HG03103 (cell line): ENCODE measurements at regions not wholly inside any gene's neighbourhood (a gene's known extent, or its start where the extent isn't known, plus 50 kb on each side); places are given as distances from the start of the nearest gene placed in this dataset.
A peak's percentile ranks its signal among the peaks of the same experiment; 100 is the strongest.

ENCODE experiments used
- ATAC-seq: cut with Tn5 transposase; IDR thresholded peaks from one replicate; pipeline ENCODE4 v1.9.1; 2021; ENCODE audit warnings: low read depth; ENCODE audit not compliant: unreplicated experiment

DNA sequence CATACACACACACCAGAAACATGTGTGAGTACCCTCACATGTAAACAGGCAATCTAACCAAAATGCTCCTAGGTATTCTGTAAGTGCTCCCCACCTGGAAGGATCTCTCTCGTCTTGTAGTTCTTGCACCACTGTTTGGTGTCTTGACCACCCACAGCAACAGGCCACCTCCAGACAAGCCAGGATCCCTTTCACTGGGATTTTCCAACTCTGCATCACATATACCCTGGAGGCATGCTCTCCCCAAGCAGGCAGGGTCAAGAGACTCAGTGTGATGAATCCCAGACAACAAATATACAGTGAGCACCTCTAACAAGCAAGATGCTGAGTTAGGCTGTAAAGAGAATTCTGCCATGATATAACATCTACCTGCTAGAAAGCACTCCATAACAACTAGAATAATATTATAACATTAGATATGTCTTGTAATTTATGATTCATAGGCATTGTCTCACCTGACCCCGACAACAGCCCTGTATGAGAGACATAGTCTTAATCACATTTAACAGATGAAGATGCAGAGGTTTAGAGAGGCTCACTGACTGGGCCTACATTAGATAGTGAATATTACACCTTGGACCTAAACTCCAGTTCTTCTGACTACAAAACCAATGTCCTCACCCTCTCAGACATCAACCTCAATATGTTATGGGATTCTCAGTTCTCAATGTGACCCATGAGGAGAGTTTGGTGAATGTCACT is 76.5 kb upstream of the BCL6 start:
- ATAC-seq = no peak

DNA sequence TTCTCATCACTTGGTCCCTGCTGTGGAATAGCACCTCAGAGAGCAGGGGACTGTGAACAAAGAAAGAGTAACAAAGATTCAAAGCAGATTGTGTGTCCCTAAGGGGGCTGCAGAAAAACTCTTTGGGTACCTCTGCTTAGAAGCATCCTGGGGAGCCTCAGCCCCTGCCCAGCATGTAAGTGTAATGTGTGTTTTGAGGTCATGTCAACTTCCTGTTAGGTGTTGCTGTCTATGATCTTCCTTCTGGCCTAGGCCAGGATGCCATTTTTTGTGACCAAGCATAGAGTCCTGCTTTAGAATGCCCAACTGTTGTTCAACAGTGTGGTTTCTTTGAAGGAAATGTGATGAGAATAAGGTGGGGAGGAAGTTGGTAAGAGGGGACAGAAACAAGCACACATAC is 77.1 kb upstream of the BCL6 start:
- ATAC-seq = no peak

DNA sequence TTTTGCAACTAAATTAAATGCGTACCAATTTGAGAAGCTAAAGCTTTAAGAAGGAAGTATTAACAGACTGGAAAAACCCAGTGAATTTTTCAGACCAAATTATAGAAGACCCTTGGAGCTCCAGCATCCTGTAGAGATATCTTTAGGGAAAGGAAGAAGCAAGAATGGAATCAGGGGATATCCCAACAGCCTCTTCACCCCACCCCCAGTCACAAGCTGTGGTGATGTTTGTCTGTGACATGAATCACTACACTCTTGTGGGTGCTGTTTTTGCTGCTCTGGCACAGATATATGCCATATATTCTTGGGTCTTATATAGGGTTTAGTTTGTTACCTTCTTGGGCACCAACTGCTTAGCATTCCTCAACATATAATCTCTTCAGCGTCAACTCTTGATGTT is 78.5 kb upstream of the BCL6 start:
- ATAC-seq = no peak

DNA sequence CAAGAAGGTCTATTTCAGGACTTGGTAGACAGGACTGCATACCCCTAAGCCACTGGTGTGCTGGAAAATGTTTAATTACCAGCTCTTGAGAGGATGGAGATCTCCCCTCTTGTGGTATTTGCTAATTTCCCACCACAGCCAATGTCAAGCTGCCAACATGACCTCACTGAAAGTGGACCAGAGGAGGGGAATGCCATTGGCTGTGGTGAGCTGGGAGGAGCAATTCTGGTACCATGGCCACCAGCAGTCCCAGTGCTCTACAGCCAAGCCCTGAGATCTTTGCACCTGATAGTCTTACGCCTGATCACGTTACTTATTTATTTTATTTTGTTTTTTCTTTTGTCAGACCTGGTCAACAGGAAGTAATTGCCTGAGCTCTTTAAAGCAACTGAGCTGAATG is 82.5 kb upstream of the BCL6 start:
- ATAC-seq = no peak

DNA sequence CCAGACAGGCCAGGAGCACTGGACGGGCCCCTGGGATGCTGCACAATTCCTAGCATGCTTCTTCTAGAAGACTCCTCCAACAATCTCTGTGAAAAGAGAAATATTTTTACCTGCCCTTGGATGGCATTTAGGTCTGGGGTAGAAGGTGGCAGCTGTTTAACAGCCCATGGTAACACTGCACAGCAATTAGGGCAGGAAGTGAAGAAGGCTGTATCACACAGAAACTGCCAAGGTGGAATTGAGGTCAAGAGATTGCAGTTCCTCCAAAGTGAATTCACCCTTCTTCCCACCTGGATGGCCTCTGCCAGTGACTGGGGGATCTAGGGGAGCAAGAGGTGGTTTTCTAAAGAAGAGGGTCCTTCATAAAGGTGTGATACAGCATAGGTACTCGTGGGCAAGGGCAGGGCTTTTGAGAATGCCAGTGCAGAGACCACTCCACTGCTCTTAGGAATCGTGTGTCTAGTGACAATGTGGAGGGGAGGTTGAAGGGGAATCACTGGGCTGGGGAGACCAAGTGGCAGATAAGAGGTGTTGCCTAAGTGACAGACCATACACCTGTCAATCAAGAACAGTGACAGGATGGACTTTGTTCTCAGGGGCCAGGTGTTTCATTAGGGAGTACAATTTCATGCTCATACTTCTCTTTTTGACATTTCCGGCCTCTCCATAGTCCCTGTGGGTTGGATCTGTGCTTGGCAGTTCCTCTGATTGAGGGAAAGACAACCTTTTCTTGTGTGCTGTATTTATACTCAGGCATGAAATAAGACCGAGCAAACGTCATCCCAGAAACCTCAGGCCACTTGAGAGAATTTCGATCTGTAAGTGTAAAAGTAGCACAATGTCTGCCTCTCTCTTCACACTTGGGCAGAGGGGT is 83.5 kb upstream of the BCL6 start:
- peak; percentile 89 for ATAC-seq

DNA sequence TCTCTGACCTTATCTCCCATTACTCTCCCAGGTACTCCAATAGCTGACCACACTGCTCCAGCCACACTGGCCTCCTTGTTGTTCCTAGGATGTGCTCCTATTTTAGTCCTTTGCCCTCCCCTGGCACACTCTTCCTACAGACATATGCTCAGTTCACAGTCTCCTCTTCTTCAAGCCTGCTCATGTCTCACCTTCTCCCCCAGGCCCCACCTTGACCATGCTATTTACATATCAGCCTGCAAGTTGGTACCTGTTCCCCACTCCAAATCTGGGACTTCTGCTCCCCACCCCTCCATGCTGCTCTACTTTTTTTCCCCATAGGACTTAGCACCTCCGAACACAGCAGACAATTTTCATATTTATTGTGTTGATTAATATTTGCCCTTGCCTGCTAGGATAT is 84.9 kb upstream of the BCL6 start:
- no peak for ATAC-seq

DNA sequence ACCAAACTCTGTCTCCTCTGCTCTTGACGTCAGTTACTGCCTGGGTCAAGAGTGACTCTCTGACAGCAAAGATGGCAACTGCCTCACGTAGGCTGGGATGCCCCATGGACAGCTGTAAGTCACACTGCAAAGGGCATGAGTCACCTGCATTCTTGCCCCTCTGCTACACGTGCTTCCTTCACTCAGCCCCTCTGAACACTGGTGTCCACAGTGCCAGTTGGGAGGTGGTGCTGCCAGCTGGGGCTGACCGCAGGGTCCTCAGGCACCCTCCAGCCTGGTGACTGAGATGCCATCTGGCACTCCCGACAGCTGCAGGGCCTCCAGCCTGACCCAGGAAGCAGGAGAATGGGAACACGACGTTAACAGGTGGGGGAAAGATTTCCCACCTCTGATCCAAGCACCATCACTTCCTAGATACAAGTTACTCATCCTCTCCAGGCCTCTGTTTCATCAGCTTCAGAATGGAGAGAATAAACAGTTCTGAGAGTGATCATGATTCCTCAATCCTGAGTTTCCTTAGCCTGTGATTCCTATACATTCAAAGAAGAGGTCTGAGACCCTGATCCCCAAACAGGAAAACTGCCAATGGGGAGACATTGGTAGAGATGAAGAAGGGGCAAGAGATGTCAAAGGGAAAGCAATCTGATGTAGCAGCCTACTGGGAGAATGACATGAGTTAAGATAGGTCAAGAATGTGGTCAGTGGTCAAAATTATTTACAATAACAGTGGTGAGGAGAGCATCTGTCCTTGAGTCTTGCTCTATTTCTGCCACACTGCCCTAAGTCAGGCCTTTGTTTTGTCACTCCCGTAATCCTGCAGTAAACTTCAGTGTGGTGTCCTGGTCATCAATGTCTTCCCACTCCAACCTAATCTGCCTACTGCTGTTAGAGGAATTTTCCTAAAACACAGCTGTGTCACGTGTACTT is 86.1 kb upstream of the BCL6 start:
- no peak for ATAC-seq

DNA sequence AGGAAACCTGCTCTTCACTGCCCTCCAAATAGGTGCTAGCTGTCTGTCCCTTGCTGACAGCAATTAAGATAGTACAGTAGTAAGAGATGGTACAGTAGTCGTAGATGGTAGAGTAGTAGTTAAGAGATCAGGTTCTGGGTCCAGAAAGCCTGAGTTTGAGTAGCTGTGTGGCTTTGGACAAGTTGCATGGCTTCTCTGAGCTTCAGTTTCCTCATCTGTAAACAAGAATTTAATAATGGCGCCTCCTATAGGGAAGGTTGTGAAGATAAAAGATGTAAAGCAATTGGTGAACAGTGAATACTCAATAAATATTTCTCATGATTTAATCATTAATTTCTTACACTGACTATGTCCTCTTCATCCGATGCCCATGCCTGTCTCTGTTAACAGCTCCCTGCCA is 86.9 kb upstream of the BCL6 start:
- ATAC-seq = no peak

DNA sequence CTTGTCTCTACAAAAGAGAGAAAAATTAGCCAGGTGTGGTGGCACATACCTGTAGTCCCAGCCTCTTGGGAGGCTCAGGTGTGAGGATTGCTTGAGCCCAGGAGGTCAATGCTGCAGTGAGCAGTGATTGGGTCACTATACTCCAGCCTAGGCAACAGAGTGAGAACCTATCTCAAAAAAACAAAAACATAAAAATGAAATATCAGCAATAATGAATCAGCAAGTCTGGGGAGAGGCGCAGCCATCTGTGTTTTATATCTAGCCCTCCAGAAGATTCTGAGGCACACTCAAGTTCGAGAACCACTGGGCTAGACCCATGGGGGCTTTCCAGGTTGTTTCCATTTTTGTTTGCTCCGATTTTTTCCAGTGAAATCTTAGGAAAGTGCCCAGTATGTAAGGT is 88.1 kb upstream of the BCL6 start:
- ATAC-seq = no peak

DNA sequence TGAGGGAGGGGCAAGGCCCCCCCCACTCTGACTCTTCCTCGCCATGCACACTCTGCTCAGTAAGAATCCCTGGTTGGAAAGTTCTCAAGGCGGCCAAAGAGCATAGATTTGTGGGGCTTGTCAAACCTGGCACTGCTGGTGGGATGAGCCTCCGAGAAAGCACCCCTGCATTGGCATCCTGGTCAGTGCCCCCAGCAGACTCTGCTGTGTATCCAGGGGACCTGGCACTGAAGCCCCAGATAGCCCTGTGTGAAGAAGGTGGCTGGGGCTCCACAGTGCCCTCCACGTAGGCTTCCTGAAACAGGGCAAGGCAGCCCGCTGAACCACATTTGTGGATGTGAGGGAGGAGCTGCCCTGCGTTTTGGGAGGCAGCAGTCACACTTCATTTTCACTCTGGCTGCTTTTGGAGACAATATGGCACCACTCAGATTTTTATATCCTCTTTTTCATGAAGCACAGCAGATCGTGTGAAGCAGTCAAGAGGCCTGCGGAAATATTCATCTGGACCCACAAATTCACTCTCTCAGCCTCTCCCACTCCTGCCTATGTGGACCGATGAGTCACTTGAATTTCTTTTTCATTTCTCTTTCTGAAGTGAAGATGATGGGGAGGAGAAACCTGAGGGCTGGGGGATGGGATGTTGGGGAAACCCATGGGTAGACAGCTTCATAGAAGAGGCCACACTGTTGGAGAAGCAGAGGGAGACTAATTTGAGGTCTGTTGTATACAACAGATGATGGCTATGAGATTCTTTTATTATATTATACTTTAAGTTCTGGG is 88.7 kb upstream of the BCL6 start:
- ATAC-seq = no peak

DNA sequence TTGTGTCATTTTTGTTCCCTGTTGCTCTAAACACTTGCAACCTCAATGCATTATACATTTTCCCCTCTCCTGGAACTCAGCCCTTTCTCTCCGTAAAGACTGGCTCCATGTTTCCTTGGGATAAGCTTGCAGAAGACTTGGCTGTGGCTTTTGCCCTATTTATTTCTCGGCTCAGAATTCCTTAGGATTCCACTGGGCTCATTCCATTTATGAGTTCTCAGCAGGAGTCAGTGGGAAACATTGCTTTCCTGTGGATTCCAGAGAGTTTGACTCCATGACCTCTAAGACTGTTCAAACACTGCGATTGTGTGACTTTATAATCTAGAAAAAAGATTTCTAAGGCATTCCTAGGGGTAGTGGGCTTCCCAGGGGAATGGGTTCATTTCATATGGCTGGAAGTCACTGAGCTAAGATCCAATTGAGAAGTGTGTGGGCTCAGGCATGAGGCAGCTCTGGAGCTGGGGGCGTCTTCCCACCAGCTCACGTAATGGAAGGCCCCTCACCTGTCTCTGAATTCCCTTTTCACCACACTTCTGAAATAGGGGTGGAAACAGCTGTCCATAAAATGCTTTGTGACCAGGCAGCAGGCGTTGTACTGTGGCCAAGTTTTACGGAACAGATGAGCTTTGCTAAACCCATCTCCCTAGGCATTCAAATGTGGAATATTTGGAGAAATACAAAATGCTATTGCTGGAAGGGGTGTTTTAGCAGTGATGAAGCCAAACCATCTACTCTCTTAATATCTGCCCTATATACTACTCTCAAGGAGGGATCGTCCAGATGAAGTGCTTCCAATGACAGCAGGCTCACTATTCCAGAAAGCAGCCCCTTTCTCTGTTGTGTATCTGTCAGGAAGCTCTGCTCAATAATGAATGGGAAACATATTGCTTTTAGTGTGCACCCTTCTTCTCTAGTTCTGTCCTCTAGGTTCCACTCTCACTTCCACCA is 91.8 kb upstream of the BCL6 start:
- ATAC-seq = no peak

DNA sequence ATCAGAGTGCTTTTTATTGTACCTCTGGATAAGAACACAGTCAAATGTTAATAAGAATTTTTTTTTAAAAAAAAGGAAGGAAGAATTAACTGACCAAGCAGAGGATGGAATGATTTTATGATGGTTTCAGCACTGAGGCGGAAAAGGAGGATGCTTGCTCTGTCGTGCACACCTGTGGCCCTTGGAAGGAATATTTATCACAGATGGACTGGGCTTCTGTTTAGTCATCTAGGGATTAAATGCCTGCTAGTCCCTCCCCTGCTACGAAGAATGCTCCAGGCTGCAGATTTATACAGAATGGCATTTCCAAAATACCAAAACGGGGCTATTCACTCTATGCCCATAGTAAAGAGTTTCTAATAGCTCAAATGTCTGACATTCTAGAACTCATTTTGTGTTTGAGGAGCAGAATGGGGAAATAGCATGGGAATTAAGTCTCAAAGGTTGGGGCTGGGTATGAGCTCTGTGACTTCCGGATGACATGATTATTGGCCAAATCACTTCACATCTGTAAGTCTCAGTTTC is 92.8 kb upstream of the BCL6 start:
- no peak for ATAC-seq

DNA sequence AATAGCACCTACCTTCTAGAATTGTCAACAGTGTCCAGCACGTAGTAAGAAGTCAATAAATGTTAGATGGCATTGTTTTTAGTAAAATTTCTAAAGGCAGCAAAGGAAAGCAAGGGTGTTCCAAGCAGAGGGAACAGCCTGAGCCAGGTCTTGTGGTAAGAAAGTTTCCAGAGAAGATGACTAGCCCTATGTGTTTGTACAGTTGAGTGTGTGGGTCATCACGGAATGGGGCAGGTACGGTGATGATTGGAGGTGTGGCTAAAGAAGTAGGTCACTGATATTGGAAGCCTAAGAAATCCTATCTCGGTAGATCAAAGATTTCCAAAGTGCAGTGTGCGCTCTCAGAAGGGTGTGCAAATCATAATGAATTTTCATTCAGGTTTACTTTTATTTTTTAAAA is 94.2 kb upstream of the BCL6 start:
- ATAC-seq = no peak

DNA sequence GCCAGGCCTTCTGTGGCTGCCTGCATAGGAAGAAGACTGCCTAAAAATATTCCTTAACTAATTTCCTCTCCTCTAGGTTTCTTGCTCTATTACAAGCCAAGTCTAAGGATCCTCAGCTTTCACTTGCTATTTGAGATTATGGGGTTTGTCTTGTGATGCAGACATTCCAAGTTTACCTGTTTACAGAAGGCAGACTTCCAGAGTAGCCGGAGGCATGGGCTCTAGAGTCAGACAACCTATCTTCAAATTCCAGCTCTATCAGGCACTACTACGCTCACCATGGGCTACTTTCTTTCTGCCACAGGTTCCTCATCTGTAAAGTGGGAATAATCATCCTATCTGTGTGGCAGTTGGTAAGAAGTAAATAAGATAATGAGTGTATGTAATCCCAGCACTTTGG is 95.6 kb upstream of the BCL6 start:
- ATAC-seq = no peak

DNA sequence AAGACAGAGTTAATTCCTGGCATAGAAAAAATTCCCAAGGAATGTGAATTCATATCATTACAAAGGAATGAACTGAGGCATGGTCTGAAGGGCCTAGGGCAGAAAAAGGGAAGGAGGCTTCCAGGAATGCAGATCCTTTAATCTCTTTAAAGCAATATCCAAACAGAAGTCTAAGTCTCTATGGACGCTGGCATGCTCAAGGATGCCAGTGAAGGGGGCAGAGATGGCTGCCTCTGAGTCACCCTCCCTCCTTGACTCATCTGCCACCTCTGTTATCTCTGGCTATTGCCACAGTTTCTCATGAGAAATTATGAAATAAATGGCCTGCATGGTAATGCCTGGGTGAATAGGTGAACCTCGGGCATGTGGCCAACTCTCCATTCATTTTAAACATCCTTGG is 96.3 kb upstream of the BCL6 start:
- ATAC-seq = no peak

DNA sequence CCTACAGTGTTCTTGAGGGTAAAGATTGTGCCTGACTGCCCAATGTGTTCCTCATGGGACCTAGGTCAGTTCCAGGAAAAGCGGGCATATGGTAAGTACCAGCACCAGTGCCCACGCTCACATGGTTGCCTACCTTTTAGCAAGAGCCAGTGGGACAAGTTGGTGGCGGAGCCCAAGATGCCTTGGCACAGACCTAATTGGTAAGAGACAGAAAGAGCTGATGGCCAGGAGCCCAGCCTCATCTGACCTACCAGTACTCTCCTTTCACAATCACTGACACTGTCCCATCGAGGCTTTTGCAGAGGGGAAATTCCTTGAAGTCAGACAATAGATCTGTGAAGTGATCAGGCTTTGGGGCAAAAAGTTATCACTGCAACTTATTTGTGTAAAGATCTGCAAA is 98.4 kb upstream of the BCL6 start:
- no peak for ATAC-seq

DNA sequence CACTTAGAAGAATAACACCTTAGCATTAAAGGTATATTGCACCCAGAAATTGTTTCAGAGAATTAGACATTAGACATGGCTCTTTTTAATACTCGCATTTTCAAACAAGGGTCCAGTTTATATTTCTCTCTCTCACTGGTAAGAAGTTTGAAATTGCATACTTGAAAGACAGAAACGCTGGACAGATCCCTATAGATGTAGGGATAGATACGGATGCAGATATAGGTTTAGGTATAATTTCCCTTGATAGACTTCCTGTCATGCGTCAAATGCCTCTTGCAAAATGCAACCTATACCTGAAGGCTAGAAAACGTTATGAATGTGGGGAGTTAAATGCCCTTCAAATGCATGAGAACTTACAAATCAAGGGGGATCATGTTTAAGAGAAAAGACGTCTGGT is 99.4 kb upstream of the BCL6 start:
- no peak for ATAC-seq

DNA sequence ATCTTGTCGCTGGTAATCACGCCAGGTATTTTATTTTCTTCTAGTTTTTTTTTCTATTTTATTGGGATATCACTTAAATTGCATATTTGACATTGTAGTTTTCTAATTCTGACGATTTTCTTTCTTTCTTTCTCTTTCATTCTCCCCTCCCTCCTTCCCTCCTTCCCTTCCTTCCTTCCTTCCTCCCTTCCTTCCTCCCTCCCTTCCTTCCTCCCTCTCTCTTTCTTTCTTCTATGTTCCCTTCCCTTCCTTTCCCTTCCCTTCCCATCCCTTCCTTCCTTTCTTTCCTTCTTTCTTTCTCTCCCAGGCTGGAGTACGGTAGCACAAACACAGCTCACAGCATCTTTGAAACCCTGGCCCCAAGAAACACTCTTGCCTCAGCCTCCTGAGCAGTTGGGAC is 100.6 kb upstream of the BCL6 start:
- no peak for ATAC-seq

DNA sequence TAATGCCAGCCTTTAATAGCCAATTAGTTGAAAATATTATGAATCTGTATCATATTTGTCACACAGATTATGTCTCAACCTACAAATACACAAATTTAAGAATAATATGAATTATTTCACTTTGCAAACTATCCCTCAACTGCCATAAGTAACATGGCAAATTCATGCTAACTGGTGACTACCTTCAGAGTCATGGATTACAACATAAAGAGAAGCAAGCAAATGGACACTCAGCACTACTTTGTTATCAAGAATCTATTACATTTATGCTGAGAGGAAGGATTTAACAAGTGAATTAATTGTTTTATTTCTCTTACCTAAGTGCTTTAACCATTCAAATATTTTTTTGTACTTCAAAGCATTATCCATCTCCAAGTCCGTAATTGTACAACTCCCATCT is 103.1 kb upstream of the BCL6 start:
- no peak for ATAC-seq
